CD4-positive, alpha-beta T cell (primary cell): ENCODE measurements at regions not wholly inside any gene's neighbourhood (a gene's known extent, or its start where the extent isn't known, plus 50 kb on each side); places are given as distances from the start of the nearest gene placed in this dataset.
"Not testable (repeated sequence)": the region's sequence is repeated elsewhere in the genome, so short reads cannot be mapped to it uniquely, and the experiment has no call there.

Experiments
- ATAC-seq: fragments of 200-7000 bp; cut with Tn5 transposase; one replicate; pipeline ENCODE4 v1.10.0; 2022; ENCODE audit warnings: mild to moderate bottlenecking; ENCODE audit not compliant: poor library complexity
- CTCF ChIA-PET: fragments of 350-600 bp; sonication (Branson Sonifier 250); formaldehyde crosslinking; loops from one replicate; lab custom pipeline; 2021; ENCODE audit warnings: antibody characterized with exemption, inconsistent platforms; lab: Charles Lee
- POLR2A ChIA-PET: fragments of 350-600 bp; sonication (Branson Sonifier 250); formaldehyde crosslinking; loops from one replicate; lab custom pipeline; 2021; ENCODE audit warnings: antibody characterized with exemption, inconsistent platforms; lab: Charles Lee
- DNase-seq, 14 experiments: peaks; one replicate each; pipeline ENCODE4 v3.0.0-alpha.2; 2013 to 2020; ENCODE audit warnings: mixed read lengths in 2 of 14
- H3K27ac ChIP-seq, 2 donors: one replicate each; pipeline versions ENCODE4 v1.5.1 to v1.7.0; 2013; ENCODE audit warnings: low read length in 2 of 2, low read depth in 1 of 2, mild to moderate bottlenecking in 1 of 2
- H3K27me3 ChIP-seq, 2 experiments: 1 replicate in 1 of 2; 2 replicates in 1 of 2; pipeline versions ENCODE4 v1.6.1 to v1.7.0; 2013; ENCODE audit warnings: low read length in 2 of 2, control low read depth in 1 of 2, mild to moderate bottlenecking in 1 of 2, moderate library complexity in 1 of 2; ENCODE audit not compliant: insufficient read depth in 2 of 2, control insufficient read depth in 1 of 2
- H3K36me3 ChIP-seq: one replicate; pipeline ENCODE4 v1.6.1; 2013; ENCODE audit warnings: low read length, control low read depth; ENCODE audit not compliant: insufficient read depth
- H3K4me1 ChIP-seq: one replicate; pipeline ENCODE4 v1.6.1; 2013; ENCODE audit warnings: low read length, control low read depth; ENCODE audit not compliant: insufficient read depth
- H3K4me3 ChIP-seq: one replicate; pipeline ENCODE4 v1.5.1; 2013; ENCODE audit warnings: mild to moderate bottlenecking, low read length, moderate library complexity
- H3K9me3 ChIP-seq, 2 experiments: 1 replicate in 1 of 2; 2 replicates in 1 of 2; pipeline versions ENCODE4 v1.6.1 to v1.7.0; 2013; ENCODE audit warnings: low read length in 2 of 2, mild to moderate bottlenecking in 2 of 2, control low read depth in 1 of 2, moderate library complexity in 1 of 2; ENCODE audit not compliant: control insufficient read depth in 1 of 2, insufficient read depth in 1 of 2
- H3K27ac Mint-ChIP-seq: one replicate; pipeline ENCODE4 v1.8.0; 2020; ENCODE audit warnings: mixed read lengths
- H3K27me3 Mint-ChIP-seq: one replicate; pipeline ENCODE4 v1.8.0; 2021; ENCODE audit warnings: mixed read lengths
- H3K36me3 Mint-ChIP-seq: one replicate; pipeline ENCODE4 v1.8.0; 2021; ENCODE audit warnings: low read depth, mixed read lengths
- H3K4me1 Mint-ChIP-seq: one replicate; pipeline ENCODE4 v1.8.0; 2021; ENCODE audit warnings: low read depth, mixed read lengths
- H3K4me3 Mint-ChIP-seq: one replicate; pipeline ENCODE4 v1.8.0; 2020; ENCODE audit warnings: mild to moderate bottlenecking, mixed read lengths
- H3K9me3 Mint-ChIP-seq: one replicate; pipeline ENCODE4 v1.8.0; 2020; ENCODE audit warnings: mixed read lengths
- intact Hi-C, 2 experiments: fragments of 100-400 bp; cut with DNase I in 1 of 2; cut with micrococcal nuclease in 1 of 2; formaldehyde crosslinking; loops; one replicate each; pipeline versions ENCODE4 v1.15.1 to v1.9.0; 2023 to 2025; cut with DNase I, micrococcal nuclease
- TF ChIP-seq, protein P1 (sequence below): fragments of 200-600 bp; IDR thresholded peaks from one replicate; pipeline ENCODE4 v1.8.0; 2022; ENCODE audit warnings: antibody characterized with exemption, mild to moderate bottlenecking

DNA sequence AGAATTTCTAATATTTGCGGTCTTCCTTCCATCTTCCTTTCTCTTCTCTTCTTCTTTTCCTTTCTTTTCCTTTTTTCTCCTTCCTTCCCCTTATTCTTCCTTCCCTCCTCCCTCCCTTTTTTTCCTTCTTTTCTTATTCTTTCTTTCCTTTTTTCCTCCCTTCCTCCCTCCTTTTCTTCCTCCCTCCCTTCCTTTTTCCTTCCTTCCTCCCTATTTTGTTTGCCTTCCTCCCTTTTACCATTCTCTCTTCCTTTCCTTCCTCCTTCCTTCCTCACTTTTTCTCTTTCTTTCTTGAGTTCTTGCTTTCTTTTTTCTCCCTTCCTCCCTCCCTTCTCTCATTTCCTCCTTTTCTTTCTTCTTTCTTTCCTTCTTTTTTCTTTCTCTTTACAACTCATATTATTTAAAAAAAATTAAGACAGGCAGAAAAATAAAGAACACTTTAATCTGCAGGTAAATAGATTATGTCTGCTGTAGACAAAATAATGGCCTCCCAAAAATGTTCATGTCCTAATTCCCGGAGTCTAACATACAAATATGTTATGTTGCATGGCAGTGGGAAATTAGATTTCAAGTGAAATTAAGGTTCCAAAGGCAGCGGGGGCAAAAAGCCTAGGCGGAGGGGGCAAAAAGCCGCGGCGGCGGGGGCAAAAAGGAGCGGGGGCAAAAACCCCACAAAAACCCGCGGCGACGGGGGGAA lies 152.4 kb downstream of the ANKRD30BL start:
- CTCF ChIA-PET = no interaction called here

DNA sequence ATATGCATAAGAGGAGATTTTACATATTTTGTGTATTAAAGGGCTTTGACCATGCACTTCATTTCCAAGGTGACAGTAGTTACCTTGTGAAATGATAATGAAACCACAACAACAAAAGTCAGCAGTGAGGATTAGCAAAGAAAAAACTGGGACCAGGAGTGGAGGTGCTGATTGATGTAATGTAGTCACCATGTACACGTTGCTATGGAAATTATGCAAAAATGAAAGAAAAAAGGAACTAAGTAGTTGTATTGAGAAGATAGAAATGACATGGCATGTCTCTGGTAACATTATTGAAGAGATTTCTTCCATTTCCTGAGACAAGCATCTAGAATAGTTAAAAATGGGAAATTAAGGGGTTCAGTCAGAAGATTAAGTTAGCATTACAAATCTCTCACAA lies 171.0 kb downstream of the ANKRD30BL start:
- H3K4me1 Mint-ChIP-seq, H3K27me3 ChIP-seq, H3K27ac Mint-ChIP-seq, H3K9me3 Mint-ChIP-seq, intact Hi-C loops, DNase-seq, H3K36me3 Mint-ChIP-seq, POLR2A ChIA-PET, CTCF ChIA-PET, H3K27ac ChIP-seq, H3K36me3 ChIP-seq, H3K4me1 ChIP-seq, H3K4me3 ChIP-seq, H3K9me3 ChIP-seq, H3K4me3 Mint-ChIP-seq, H3K27me3 Mint-ChIP-seq, ATAC-seq: not testable (repeated sequence)

More for the DNA sequence above, 152.4 kb downstream of the ANKRD30BL start:
- peaks cover 0 to 9% of the 10 kb centered on the region in 2 experiments for H3K9me3 ChIP-seq
- no peaks in the 10 kb centered on the region for H3K36me3 Mint-ChIP-seq
- peaks cover 63% of the 10 kb centered on the region for H3K27me3 Mint-ChIP-seq
- TF ChIP-seq, protein P1, sequence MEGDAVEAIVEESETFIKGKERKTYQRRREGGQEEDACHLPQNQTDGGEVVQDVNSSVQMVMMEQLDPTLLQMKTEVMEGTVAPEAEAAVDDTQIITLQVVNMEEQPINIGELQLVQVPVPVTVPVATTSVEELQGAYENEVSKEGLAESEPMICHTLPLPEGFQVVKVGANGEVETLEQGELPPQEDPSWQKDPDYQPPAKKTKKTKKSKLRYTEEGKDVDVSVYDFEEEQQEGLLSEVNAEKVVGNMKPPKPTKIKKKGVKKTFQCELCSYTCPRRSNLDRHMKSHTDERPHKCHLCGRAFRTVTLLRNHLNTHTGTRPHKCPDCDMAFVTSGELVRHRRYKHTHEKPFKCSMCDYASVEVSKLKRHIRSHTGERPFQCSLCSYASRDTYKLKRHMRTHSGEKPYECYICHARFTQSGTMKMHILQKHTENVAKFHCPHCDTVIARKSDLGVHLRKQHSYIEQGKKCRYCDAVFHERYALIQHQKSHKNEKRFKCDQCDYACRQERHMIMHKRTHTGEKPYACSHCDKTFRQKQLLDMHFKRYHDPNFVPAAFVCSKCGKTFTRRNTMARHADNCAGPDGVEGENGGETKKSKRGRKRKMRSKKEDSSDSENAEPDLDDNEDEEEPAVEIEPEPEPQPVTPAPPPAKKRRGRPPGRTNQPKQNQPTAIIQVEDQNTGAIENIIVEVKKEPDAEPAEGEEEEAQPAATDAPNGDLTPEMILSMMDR = no peak
- H3K27ac Mint-ChIP-seq = no peak overlapping the region
- no peak overlapping the region for H3K4me3 Mint-ChIP-seq
- no peak overlapping the region for H3K4me3 ChIP-seq
- no peak overlapping the region for H3K27ac ChIP-seq
- DNase-seq = no peak
- no peaks in the 10 kb centered on the region for H3K4me1 ChIP-seq
- ATAC-seq = no peak
- H3K9me3 Mint-ChIP-seq = no peaks in the 10 kb centered on the region
- H3K36me3 ChIP-seq = no peaks in the 10 kb centered on the region
- H3K27me3 ChIP-seq = peaks cover 9 to 10% of the 10 kb centered on the region in 2 experiments
- H3K4me1 Mint-ChIP-seq = no peaks in the 10 kb centered on the region
- POLR2A ChIA-PET = no interaction called here
- intact Hi-C loops = no loop called here

DNA sequence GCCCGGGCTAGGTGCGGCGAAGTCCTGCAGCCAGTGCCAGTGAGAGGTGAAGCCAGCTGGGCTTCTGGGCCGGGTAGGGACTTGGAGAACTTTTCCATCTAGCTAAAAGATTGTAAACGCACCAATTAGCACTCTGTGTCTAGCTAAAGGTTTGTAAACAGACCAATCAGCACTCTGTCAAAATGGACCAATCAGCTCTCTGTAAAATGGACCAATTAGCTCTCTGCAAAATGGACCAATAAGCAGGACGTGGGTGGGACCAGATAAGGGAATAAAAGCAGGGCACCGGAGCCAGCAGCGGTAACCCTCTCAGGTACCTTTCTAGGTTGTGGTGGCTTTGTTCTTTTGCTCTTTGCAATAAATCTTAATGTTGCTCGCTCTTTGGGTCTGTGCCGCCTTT lies 195.1 kb downstream of the ANKRD30BL start:
- H3K9me3 Mint-ChIP-seq, intact Hi-C loops, H3K36me3 Mint-ChIP-seq, H3K4me1 Mint-ChIP-seq, POLR2A ChIA-PET, H3K36me3 ChIP-seq, H3K27me3 Mint-ChIP-seq, H3K27me3 ChIP-seq, H3K9me3 ChIP-seq, H3K27ac Mint-ChIP-seq, DNase-seq, H3K4me3 ChIP-seq, H3K27ac ChIP-seq, CTCF ChIA-PET, H3K4me3 Mint-ChIP-seq, H3K4me1 ChIP-seq, ATAC-seq: not testable (repeated sequence)

DNA sequence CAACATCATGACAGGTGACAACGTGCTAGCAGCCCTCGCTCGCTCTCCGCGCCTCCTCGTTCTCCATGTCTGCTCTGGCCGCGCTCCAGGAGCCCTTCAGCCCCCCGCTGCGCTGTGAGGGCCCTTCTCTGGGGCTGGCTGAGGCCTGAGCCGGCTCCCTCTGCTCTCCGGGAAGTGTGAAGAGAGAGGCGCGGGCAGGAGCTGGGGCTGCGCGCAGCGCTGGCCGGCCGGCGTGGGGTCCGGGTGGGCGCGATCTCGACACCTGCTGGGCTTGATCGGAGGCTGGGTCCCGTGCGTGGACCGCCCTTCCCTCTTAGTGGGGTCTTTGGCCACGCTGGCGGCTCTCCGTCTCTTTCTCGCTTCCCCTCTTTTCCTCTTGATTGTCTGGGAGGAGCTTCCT lies 195.5 kb downstream of the ANKRD30BL start:
- DNase-seq = no peak
- no peaks in the 10 kb centered on the region for H3K9me3 Mint-ChIP-seq
- no peak for ATAC-seq
- no peak overlapping the region for H3K4me3 Mint-ChIP-seq
- TF ChIP-seq, protein P1 = no peak
- H3K36me3 ChIP-seq = no peaks in the 10 kb centered on the region
- H3K27me3 Mint-ChIP-seq = no peaks in the 10 kb centered on the region
- no peaks in the 10 kb centered on the region for H3K4me1 ChIP-seq
- H3K9me3 ChIP-seq = peaks cover 0 to 9% of the 10 kb centered on the region in 2 experiments
- H3K36me3 Mint-ChIP-seq = no peaks in the 10 kb centered on the region
- no peaks in the 10 kb centered on the region for H3K27me3 ChIP-seq
- CTCF ChIA-PET = no interaction called here
- H3K27ac ChIP-seq = no peak overlapping the region
- H3K4me1 Mint-ChIP-seq = no peaks in the 10 kb centered on the region
- no peak overlapping the region for H3K4me3 ChIP-seq
- intact Hi-C loops = no loop called here
- no peak overlapping the region for H3K27ac Mint-ChIP-seq
- POLR2A ChIA-PET = no interaction called here

DNA sequence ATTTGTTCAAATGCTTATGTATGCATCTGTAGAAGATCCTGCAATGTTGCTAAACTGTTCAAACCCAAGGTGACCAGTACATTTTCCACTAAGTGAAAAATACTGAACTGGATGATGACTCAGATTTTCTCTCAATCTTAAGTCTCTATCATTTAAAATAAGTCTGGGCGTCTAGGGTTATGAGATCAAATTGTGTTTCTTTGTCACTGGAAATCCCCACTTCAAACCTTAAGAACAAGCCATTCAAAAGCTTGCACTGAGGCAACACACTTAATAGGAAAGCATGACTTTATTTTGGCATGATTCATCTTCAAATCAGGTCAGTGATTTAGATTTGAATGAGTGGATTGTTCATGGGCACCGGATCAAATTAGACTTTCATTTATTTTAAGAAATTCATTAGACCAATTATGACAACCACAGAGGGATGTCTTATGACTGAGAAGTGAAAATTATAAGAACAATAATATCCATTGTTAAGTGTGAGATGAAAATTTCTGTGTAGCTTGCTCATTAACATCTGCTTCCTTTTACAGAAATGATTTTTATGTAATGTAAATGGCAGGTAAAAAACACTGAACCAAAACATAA lies 203.6 kb downstream of the ANKRD30BL start:
- H3K27me3 ChIP-seq, H3K36me3 Mint-ChIP-seq, ATAC-seq, CTCF ChIA-PET, intact Hi-C loops, POLR2A ChIA-PET, H3K4me1 ChIP-seq, H3K27me3 Mint-ChIP-seq, DNase-seq, H3K9me3 Mint-ChIP-seq, H3K4me1 Mint-ChIP-seq, H3K27ac Mint-ChIP-seq, H3K27ac ChIP-seq, H3K4me3 ChIP-seq, H3K9me3 ChIP-seq, H3K4me3 Mint-ChIP-seq, H3K36me3 ChIP-seq: not testable (repeated sequence)

DNA sequence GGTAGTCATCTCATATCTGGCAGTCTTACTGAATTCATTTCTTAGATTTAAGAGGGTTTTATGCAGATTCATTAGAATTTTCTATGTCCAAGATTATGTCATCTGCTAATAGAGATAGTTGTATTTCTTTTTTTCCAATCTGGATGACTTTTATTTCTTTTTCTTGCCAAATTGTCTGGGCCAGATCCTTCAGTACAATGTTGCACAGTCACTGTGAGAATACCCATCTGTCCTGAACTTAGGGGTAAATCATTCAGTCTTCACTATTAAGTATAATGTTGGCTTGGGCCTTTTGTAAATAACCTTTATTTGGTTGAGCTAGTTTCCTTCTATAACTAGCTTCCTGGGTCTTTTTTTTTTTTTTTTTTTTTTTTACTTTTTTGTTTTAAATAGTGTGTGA lies 213.1 kb downstream of the ANKRD30BL start:
- H3K9me3 ChIP-seq, POLR2A ChIA-PET, H3K27me3 Mint-ChIP-seq, H3K27ac ChIP-seq, DNase-seq, CTCF ChIA-PET, H3K36me3 ChIP-seq, H3K4me3 Mint-ChIP-seq, intact Hi-C loops, H3K4me1 ChIP-seq, H3K36me3 Mint-ChIP-seq, H3K27ac Mint-ChIP-seq, H3K27me3 ChIP-seq, ATAC-seq, H3K4me3 ChIP-seq, H3K9me3 Mint-ChIP-seq, H3K4me1 Mint-ChIP-seq: not testable (repeated sequence)
